Breast epithelium (tissue), 3 donors: ENCODE measurements at regions not wholly inside any gene's neighbourhood (a gene's known extent, or its start where the extent isn't known, plus 50 kb on each side); places are given as distances from the start of the nearest gene placed in this dataset.
"Not testable (repeated sequence)": the region's sequence is repeated elsewhere in the genome, so short reads cannot be mapped to it uniquely, and the experiment has no call there.

ENCODE experiments used
- CTCF ChIP-seq, 3 donors: fragments of 450-650 bp; IDR thresholded peaks; one replicate each; pipeline ENCODE4 v1.5.1; 2016 to 2017; ENCODE audit warnings: antibody characterized with exemption in 3 of 3, mild to moderate bottlenecking in 3 of 3, moderate library complexity in 3 of 3
- POLR2AphosphoS5 ChIP-seq, 3 donors: sonication (generic); formaldehyde crosslinking; IDR thresholded peaks; one replicate each; pipeline ENCODE4 v1.6.1; 2017; ENCODE audit warnings: antibody characterized with exemption in 3 of 3

DNA sequence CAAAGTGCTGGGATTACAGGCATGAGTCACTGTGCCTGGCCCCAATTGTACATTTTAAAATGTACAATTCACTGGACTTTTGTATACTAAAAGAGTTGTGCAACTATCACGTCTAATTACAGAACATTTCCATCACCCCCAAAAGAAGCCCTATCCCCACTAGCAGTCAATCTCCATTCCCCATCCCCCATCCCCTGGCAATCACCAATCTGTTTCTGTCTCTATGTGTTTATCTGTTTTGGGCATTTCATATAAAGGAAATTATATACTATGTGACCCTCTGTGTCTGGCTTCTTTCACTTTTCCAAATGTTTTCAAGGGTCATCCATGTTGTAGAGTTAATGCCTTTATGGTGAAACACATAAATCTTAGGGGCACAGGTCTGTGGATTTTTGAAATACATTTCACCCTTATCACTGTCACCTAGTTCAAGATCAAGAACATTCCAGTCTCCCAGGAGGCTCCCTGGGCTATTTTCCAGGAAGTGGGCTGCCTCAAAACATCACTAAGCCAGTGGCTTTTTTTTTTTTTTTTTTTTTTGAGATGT lies 129.2 kb downstream of the CRLF3 start:
- not testable (repeated sequence) for TF ChIP-seq POLR2AphosphoS5, CTCF (IDR thresholded peaks at IDR 0.05)
